Activated CD4-positive, CD25-positive, alpha-beta regulatory T cell (primary cell): ENCODE measurements at regions not wholly inside any gene's neighbourhood (a gene's known extent, or its start where the extent isn't known, plus 50 kb on each side); places are given as distances from the start of the nearest gene placed in this dataset.

Experiments used
- DNase-seq, 4 experiments: peaks; one replicate each; lab custom pipeline; 2025; lab: John Stamatoyannopoulos, UW

- no peak for DNase-seq
Measured at GRCh38 chr5:27276119-27276518, 237.7 kb upstream of the CDH9 start.

- DNase-seq = no peak
Measured at GRCh38 chr5:27275345-27275744, 237.0 kb upstream of the CDH9 start.

- DNase-seq = no peak
Measured at GRCh38 chr5:27269766-27270165, 231.4 kb upstream of the CDH9 start.

GRCh38 chr5:27267209-27267824 lies 228.9 kb upstream of the CDH9 start:
- no peak for DNase-seq

- no peak for DNase-seq
Measured at GRCh38 chr5:27266184-27266583, 227.8 kb upstream of the CDH9 start.

GRCh38 chr5:27257696-27258095 lies 219.3 kb upstream of the CDH9 start:
- DNase-seq = no peak

- no peak for DNase-seq
Measured at GRCh38 chr5:27252911-27253310, 214.5 kb upstream of the CDH9 start.

GRCh38 chr5:27242258-27242626 lies 203.9 kb upstream of the CDH9 start:
- no peak for DNase-seq

- no peak for DNase-seq
Measured at GRCh38 chr5:27241564-27242257, 203.3 kb upstream of the CDH9 start.

- DNase-seq = no peak
Measured at GRCh38 chr5:27240791-27241190, 202.4 kb upstream of the CDH9 start.

- no peak for DNase-seq
Measured at GRCh38 chr5:27234916-27235315, 196.5 kb upstream of the CDH9 start.

GRCh38 chr5:27221410-27221809 lies 183.0 kb upstream of the CDH9 start:
- DNase-seq = no peak

GRCh38 chr5:27220752-27221151 lies 182.4 kb upstream of the CDH9 start:
- no peak for DNase-seq

GRCh38 chr5:27217977-27218376 lies 179.6 kb upstream of the CDH9 start:
- no peak for DNase-seq

- no peak for DNase-seq
Measured at GRCh38 chr5:27217155-27217956, 179.0 kb upstream of the CDH9 start.

GRCh38 chr5:27216367-27216950 lies 178.1 kb upstream of the CDH9 start:
- no peak for DNase-seq

- DNase-seq = no peak
Measured at GRCh38 chr5:27208051-27208450, 169.7 kb upstream of the CDH9 start.

GRCh38 chr5:27191786-27192510 lies 153.6 kb upstream of the CDH9 start:
- no peak for DNase-seq

- DNase-seq = no peak
Measured at GRCh38 chr5:27172693-27173092, 134.3 kb upstream of the CDH9 start.

GRCh38 chr5:27171761-27172261 lies 133.4 kb upstream of the CDH9 start:
- DNase-seq = no peak

- no peak for DNase-seq
Measured at GRCh38 chr5:27158775-27159174, 120.4 kb upstream of the CDH9 start.

GRCh38 chr5:27158171-27158570 lies 119.8 kb upstream of the CDH9 start:
- no peak for DNase-seq
